GM20000 (cell line): ENCODE measurements at regions not wholly inside any gene's neighbourhood (a gene's known extent, or its start where the extent isn't known, plus 50 kb on each side); places are given as distances from the start of the nearest gene placed in this dataset.

Experiments
- DNase-seq: peaks from one replicate; pipeline ENCODE4 v3.0.0; 2012; ENCODE audit warnings: low spot score
- TF ChIP-seq, protein P1 (sequence below): IDR thresholded peaks from 2 replicates; pipeline ENCODE4 v1.5.1; 2012; ENCODE audit warnings: mild to moderate bottlenecking, control low read depth; ENCODE audit errors: extremely low read depth, missing control alignments

DNA sequence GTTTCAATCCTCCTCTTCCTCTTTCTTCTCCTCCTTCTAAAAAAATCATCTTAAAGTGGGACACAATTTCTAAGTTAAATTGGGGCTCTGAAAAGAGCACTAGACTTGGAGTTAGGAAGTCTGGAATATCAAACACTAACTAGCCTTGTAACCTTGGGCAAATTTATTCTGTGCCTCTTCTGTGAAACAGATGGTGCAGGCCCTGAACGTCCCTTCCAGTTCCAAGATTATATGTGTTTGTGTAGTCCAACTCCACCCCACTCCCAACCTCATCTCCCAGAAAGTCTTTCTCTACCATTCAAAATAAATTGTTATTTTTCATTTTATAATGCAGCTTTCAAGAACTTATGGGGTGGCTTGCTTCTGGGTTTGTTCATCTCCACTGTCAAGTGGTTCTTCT, 630.0 kb downstream of the LMO4 start:
- TF ChIP-seq, protein P1, sequence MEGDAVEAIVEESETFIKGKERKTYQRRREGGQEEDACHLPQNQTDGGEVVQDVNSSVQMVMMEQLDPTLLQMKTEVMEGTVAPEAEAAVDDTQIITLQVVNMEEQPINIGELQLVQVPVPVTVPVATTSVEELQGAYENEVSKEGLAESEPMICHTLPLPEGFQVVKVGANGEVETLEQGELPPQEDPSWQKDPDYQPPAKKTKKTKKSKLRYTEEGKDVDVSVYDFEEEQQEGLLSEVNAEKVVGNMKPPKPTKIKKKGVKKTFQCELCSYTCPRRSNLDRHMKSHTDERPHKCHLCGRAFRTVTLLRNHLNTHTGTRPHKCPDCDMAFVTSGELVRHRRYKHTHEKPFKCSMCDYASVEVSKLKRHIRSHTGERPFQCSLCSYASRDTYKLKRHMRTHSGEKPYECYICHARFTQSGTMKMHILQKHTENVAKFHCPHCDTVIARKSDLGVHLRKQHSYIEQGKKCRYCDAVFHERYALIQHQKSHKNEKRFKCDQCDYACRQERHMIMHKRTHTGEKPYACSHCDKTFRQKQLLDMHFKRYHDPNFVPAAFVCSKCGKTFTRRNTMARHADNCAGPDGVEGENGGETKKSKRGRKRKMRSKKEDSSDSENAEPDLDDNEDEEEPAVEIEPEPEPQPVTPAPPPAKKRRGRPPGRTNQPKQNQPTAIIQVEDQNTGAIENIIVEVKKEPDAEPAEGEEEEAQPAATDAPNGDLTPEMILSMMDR: no peak
- DNase-seq: no peak

DNA sequence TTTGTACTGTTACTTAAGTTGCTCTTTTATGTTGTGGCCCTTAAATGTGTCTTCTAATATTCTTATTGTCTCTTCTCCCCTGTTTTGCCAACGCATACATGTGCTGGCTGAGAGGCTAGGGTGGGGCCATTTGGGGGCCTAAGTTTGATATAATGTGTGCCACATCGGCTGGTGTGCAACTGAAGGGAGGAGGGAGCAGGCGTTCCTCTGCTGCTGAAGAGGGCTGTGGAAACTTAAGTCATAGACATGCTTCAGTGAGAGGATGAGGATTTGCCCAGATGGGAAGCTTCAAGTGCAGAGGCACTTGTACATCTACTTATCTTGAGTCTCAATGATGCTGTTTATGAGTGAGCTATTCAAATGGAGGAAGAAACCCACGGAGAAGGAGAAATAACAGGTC, 630.6 kb downstream of the LMO4 start:
- no peak for DNase-seq
- TF ChIP-seq, protein P1: no peak

DNA sequence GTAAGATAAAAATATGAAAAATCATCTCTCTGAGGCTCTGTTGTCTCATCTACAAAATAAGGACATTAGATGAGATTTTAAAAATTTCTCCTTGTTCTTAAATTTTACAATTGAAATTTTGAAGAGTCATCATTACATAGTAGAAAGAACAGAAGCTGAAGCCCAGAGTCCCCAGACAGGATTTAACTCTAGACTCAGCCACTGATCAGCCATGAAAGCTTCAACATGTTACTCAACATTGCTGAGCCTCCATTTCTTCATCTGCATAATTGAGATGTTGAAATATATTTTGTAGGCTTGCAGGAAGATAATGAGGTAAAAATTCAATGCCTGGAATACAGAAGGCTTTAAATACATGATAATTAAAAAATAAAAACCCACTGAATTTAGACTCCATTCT, 633.3 kb downstream of the LMO4 start:
- TF ChIP-seq, protein P1: no peak
- no peak for DNase-seq

DNA sequence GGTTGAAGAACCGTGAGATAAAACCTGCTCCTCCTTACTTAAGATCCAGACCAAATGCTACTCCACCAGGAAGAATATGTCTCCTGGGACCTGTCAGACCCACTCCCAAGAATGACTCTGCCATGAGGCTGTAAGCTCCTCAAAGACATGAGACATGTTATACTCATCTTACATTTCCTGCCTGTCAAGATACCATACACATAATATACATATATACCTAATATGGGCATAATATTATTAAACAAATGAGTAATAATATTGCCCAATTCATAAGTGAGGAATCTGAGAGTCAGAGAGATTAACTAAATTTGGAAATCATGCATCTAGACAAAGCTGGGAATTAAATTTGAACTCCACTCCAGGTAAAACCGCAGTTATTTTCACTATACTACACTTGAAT, 634.9 kb downstream of the LMO4 start:
- TF ChIP-seq, protein P1: no peak
- no peak for DNase-seq

DNA sequence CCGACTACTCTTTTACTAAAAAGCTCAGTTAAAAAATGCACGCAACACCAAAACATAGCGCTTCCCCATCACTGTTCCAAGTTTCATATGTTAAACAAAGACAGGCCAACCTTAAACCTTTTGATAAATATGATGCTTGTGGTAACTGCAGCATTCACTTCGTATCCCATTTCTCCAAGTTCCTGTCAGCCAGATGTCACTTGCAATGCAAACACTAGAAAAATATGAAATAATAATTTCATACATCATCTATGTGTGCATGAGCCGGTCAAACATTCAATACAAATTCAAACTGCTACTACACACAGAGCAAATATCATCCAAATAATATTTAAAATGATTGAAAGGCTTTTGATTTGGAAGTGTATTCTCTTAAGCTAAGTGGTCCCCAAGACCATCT, 636.5 kb downstream of the LMO4 start:
- DNase-seq: no peak

DNA sequence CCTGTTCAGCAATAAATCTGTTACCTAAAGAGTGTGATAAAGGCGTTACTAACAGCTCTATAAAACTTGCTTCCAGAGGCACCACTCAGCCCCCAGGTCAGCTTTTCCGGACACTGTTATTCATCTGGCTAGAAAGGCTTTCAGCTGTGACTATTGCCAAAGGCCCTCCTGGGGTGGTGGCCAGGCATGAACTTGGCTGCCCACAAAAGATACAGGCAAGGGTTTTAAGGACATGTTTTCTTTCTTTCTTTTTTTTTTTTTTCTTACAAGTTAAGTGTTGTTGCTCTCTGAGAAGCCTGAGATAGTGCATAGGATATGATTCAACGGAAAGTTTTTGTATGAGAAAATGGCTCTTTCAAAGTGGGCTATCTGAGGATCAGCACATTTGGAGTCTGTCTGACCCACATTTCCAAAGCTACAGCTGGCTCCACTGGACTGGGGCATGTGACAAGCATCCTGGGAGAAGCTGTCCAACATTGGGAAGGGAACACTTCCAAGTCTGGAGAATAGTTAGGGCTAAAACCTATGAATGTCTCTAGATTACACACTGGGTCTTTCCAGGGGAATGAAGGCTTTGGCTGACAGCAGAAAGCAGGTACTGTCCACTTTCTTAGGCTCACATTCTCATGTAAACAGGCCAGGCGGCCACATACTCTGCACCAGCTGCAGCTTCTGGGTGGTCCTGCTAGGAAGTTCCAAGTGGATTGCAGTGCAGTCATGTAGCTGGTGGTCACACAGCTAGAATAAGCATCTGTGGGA, 639.7 kb downstream of the LMO4 start:
- no peak for DNase-seq
- TF ChIP-seq, protein P1: no peak

More for the DNA sequence above, 636.5 kb downstream of the LMO4 start:
- TF ChIP-seq, protein P1: no peak

DNA sequence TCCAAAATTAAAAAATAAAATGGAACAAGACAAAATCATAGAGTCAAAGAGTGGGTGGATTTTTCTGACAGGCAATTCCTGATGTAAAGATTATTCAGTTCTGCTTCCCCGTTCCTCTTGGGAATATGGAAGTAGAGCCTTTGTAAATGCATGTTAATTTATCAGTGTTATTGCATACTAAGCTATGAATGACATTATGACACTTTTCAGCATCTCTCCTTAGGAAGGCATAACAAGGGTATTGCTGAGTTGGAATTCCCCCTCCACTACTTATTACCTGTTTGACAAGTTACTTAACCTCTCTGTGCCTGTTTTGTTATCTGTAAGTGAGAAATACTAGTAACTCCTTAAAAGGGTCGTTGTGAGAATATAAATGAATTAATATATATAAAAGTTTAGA, 640.4 kb downstream of the LMO4 start:
- DNase-seq: no peak
- TF ChIP-seq, protein P1: no peak
